ENCODE measurements at regions not wholly inside any gene's neighbourhood (a gene's known extent, or its start where the extent isn't known, plus 50 kb on each side); places are given as distances from the start of the nearest gene placed in this dataset.

DNA sequence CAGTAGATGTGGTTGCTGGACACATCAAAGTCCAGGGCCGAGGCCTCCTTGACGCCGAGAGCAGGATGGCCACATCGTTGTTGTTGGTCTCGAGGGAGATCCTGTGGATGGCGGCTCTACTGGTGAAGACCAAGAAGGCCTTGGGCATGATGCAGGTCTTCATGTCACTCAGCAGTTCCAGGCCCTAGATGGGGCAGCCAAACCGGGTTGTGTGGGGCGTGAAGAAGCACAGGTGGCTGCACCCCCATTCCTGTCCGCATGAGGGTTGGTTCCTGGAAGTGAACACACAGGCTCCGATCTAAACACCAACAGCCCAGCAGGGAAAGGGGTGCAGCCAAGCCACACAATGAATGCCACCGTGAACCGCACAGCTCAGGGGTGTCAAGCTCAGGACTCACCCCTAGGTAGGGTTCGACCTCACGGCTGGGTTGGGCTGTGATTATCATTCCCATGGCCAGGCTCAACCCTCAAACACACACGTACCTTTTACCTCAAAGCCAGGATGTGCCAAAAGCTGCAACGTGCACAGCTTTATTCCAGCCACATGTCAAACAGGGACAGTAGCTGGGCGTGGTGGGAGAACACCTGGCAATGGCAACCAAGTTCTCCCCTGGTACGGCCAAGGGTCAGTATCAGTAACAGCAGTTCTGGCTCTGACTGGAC is 132.3 kb downstream of the CRYBB2 start:
- DNase-seq = no peak

DNA sequence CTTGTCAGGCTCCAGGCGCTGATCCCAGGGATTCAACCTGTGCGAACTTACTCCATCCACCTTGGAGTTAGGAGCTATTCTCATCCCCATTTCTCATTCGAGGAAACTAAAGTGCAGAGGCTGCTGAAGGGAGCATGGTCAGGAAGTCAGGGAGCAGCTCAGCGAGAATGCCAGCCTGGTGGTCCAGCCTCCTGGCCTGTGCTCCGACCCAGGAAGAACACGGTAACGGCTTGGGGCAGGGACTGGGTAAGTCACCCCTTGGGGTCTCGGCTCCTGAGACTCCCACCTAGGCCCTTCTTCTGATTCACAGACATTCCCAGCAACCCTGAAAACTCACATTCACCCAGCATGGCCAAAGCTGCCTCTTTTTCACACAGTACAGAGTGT is 132.8 kb downstream of the CRYBB2 start:
- no peak for DNase-seq

DNA sequence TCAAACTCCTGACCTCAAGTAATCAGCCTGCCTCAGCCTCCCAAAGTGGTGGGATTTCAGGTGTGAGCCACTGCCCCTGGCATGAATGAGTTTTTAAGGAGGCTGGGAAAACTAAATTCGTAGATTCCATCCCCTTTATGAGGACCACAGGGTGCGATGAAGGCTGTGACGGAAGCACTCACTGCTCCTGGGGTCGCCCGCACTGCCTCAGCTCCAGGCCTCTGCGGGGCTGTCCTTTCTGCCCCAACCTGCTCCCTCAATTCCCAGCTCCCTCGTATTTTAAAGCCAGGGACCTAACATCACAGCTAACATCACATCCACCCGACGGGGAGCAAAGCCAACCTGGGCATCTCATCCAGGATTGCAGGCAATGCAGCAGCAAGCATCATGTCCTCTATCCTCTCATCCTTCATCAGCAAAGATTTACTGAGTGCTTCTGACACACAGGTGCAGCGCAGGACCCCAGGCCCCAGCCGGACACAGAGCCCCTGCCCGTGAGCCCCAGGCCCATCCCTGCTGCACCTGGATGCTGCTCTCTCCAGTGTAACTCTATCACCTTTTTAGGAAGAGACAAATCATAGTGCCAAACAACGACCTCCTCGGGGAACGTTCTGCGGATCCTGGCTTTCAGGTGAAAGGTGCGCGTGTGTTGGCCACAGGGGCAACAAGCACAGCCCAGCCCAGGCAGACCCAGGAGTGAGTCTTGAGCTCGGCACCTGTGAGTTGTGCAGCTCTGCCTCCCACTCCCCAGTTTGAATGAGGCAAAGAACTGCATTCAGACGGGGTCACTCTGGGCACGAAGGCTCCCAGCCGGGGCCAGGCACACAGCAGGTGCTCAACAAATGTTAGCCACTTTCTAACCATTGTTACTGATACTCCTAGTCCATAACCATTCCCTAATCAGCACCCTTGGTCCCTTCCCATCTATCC is 134.3 kb downstream of the CRYBB2 start:
- DNase-seq = no peak

DNA sequence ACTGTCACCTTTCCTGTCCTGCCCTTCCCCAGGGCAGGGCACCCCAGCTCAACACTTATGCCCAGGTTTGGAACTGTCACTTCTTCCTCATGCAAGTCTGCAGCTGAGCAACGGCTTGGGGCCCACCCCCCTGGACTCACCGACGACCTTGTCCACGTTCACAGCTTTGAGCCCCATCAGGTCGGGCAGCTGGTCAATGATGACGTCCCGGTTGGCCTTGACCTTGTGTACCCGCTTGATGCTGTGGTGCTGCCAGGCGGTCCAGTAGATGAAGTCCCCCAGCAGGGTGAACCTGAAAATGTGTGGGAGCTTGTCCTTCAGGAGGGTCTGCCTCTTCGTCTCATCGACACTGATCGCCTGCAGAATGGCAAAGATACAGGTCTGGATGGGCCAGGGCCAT is 135.0 kb downstream of the CRYBB2 start:
- DNase-seq = no peak

DNA sequence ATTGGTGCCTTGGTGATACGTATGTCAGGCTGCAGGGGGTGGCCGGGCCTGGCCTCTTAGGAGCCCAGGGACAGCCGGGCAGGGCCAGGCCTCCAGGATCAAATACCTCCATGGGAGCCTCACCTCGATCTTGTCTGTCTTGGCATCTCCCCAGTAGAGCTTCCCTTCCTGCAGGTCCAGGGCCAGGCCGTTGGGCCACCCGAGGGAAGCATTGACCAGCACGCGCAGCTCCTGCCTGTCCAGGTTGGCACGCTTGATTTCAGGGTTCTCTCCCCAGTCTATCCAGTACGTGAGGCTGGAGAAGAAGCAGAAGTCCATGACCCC is 137.7 kb downstream of the CRYBB2 start:
- DNase-seq = no peak

DNA sequence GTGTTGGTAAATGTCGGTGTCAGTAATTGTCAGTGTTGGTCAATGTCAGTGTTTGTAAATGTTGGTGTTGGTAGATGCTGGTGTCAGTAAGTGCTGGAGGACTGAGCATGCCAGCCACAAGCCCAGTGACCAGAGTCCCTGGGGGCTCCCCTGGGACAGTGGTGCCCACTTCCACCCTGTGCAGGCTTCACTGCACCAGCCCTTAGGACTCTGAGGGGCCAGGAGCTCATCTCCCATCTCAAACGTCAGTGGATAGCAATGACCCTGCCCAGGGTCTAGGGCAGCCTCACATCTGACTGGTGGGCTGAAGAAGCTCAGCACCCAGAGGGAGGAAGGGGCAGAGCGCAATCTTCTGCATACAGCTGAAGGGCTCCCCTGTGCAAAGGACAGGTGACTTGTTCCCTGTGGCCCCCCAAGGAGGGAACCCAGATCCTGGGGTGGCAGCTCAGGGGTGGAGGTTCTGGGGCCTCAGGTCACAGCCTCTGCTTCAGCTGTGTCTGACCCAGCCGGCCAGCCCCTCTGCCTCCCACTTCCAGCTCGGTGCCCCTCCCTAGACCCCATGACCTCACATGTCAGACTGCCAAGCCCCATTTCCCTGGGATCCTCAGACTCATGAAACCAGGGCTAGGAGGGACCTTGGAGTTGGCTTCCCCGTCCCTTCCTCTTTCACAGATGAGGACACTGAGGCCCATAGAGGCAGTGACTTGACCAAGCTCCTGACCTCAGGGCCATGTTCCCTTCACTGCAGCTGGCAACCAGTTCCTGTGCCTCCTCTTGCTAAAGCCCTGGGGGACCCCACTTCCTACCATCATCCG is 138.4 kb downstream of the CRYBB2 start:
- no peak for DNase-seq

DNA sequence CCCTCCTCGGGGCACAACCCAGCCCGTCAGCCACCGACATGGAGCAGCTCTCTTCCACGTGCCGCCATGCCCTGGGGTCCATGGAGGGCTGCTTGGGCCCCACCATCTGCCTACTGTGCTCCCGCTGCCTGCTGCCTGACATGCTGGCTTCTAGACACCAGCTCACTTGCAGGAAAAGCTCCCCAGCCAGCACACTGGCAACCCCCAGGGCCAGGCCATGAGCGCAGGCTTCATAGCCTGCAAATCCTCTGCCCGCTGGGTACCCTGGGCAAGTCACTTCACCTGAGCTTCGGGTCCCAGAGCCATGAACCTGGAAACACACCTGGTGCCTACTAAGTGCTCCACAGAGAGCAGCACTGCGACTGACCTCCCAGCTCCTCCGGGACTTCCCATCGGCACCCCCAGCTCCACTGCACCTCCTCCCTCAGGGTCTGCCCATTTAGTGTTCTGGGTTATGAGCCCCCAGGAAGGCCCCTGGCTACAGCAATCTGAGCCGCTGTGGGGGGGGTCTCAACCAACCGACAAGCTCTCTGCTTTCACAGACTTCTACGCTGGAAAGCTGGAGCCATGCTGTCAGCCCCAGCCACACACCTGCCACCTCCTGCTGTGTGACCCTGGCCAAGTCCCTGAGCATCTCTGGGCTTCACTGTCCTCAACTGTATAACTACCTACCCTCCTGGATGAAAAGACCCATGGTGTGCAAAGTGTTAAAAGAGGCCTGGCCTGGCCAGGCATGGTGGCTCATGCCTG is 139.2 kb downstream of the CRYBB2 start:
- no peak for DNase-seq

DNA sequence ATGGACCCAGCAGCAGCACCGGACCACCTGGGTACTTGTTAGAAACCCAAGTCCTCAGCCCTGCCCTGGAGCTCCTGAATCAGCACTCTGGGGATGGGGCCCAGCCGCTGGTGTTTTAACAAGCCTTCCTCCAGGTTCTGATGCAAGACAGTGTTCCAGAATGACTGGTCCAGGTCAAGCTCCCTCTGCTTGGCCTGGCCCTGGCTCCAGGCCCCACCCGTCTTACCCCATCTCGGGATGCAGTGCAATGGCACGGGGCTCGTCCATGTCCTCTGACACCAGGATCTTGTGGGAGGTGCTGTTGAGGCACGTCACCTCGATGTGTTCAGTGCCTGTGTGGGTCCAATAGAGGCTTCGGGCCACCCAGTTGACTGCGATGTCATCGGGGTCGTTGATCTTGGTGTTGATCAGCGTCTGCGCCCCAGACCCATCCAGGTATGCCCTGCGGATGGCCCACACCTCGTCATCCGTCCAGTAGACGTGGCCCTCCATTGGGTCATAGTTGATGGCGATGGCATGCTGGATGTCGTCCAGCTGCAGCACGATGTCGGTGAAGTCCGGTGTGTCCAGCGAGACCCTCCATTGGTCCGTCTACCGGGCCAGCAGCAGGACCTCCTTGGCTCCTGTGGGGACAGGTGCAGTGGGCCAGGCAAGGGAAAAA is 140.3 kb downstream of the CRYBB2 start:
- no peak for DNase-seq

DNA sequence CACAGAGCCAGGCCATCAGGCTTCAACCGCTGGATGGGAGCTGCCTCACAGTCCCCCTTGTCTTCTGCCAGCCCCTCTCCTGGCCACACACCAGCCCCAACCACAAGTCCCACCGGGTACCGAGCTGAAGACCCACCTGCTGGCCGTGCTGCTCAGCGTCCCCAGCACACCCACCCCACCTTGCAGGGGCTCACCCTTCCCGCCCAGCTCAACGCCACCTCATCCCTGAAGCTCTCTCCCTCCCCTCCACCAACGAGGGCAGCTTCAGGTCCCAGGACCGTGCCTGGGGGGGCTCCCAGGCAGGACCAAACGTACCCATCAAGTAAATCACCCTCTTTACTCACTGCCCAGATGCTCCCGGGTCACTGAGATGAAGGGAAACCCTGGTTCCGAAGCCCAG is 141.0 kb downstream of the CRYBB2 start:
- no peak for DNase-seq

DNA sequence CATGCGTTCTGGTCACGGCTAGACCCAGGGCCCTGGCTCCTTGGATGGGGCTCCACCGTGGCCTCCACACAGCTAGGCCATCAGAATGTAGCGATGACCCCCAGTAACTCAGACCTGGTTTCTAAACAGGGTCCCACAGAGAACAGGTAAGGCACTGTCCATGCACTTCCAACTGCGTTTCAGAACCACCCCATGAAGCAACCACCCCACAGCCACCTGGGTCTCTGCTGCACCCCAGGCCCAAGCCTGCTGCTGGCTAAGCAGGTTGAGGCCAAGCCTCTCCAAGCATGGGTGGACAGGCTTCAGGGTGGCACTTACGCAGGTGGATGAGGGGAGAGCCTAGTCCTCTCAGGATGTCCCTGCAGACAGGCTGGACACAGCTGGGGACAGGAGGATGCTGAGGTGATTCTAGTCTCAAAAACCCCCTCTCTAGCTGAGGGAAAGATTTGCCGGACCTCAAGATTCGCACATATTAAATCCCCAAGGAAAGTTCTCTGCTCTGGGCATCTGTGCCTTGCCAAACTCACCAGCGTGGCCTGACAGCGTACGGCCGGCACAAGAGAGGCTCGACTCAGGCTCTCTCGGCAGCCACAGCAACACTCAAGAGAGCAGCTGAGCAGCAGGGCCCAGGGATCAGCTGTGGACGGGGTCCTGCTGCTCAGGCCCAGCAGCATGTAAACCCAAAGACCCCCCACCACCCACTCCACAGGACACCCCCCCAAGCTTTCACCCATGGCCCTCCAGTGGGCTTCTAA is 141.6 kb downstream of the CRYBB2 start:
- DNase-seq = no peak

DNA sequence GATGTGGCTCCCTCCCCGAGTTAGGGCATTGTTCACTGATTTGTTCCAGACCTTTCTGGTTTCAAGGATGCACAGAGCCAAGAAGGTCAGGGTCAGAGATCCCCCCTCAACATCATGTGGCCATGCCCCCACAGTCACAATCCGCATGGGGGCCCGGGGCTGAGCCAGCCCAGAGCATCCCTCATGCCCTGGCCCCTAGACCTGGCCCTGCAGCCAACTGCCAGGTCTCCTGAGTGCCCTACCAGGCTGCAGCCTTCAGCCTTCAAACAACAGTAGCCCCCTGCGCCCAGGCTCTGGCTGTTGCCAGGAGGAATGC is 142.4 kb downstream of the CRYBB2 start:
- no peak for DNase-seq

DNA sequence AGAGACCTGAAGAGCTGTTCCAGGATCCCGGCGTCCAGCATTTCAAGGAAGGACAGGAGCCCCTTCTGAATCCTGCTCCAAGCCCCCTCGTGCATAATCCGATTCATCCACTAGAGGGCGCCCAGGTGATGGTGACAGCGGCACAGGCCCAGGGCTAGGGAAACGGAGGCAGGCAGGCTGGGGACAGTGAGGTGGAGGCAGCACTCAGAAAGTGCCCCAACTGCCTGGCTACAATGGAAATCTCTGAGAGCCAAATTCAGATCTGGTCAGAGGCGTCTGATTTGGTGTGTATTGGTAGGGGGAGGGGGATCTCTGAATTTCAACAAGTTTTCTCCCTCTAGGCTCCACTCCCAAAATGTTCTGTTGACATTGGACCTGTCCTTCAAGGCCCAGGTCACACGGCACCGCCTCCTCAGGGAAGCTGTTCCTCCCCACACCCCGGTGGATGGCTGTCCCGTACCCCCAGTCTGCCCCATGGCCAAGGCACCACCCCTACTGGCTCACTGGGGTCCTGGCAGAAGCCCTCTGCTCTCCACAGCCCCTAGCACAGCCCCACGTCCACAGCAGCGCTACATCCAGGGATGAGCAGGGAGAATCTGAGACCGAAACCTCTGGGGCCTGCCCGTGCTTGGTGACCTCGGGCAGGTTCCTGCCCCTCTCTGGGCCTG is 142.9 kb downstream of the CRYBB2 start:
- DNase-seq = no peak

DNA sequence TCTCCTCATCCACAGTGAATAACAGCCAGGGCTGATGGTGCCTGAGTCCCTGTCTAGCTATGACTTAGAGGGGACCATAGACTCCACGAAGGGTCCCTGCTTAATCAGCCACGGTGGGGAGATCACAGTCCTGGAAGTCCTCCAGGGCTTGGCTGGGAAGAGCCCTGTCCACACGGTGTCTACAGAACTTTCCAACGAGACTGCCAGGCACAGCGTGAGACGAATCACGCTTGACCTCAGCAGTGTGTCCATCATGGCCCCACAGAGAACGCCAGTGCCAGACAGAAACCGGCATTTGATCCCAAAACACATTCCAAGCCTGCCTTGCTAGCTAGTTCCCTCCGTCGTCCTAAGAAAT is 143.4 kb downstream of the CRYBB2 start:
- DNase-seq = no peak

DNA sequence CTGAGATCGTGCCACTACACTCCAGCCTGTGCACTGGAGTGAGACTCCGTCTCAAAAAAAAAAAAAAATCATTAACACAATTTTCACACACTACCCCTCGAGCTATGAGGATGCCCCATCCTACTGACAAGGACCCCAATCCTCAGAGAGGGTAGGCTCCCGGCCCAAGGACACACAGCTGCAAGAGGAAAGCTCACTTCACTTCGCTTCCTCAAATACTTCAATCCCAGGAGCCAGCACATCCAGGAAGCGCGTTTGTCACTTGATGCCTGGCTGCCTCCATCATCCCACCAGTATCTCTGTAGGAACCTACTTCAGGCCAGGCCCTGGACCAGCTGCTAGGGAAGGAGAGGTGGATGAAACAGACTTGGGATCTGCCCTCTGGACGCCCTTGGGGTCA is 144.0 kb downstream of the CRYBB2 start:
- DNase-seq = no peak

DNA sequence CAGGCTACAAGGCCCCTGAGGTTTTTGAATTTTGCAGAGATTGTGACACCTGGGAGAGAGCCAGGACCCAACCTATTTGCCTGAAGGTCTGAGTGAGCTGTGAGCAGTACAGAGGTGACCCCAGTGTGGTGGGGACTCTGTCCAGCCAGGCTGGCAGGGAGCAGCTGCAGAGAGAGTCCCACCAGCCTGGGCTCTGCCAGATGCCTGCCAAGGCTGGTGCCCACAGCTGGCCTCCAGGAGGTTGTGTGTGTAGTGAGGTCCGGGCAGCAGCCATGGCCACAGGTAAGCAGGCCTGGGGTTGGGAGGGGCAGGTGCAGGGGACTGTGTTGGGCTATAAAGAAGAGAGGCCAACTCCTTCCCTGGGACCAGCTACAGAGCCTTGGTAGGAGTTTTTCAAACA is 144.8 kb downstream of the CRYBB2 start:
- DNase-seq = no peak

DNA sequence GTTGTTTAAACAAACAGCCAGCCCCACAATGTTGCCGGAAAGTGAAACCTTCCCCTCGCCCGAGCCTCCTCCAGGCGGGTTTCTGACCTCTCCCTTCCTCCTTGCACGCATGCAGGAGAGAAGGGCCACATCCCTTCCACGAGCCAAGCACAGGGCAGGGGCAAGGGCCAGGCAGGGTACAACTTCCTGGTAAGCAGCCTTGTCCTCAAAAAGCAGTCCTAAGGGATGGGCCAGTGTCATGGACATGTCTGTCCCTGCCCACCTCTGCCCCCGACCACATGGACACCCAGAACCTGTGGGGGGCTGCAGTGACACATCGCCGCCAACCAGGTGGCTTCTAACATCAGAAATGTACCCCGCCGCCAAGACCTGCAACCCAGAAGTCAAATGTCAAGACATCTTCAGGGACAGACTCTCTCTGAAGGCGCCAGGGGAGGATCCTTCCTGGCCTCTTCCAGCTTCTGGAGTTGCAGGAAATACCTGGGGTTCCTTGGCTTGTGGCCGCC is 145.3 kb downstream of the CRYBB2 start:
- no peak for DNase-seq

DNA sequence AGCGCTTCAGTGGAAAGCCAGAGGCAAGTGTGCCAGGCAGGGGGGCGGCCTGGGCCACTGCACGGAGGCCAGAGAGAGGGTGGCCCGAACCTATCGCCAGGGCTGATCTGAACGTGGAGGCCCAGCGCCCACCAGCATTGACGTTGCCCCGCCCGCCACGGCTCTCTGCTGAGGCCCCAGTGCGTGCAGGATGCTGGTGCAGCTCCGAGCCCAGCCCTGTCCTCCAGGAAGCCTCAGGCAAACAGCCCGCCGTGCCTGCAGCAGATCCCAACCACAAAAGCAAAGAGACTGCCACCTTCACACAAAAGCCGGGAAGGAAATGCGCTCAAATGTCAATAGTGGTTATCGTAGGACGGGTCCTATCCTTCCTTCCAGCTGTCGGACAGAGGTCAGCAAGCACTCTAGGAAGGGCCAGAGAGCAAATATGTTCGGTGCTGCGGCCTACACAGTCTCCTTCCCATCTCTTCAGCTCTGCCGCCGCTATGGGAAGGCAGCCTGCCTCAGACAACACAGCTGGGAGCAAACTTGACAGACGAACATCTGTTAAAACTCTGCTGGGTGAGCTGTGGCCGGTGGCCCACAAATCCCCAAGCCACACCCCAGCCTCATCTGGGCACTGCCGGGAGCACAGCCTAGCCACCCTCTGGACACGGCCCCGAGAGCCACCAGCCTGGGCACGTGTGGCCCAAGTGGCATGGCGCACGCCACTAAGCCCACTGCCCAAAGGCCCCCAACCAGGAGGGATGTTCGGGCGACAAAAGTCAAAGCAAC is 146.2 kb downstream of the CRYBB2 start:
- DNase-seq = no peak

DNA sequence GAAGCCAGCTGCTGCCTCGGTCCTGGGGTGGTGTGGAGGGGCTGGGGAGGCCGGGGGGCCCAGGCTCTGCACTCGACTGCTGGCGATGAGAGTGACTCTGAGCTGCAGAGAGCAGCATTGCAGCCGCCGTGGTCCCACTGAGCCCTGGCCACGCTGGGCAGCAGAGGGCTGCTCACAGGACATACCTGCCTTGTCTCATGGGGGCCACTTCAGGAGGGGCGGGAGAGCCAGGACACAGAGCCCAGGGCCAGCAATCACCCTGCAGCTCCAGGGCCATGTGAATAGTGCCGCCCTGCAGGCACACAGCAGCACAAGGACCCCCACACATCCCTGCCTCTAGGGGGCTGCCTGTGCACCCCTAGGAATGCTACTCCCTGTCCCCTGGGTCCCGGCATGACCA is 147.0 kb downstream of the CRYBB2 start:
- DNase-seq = no peak

DNA sequence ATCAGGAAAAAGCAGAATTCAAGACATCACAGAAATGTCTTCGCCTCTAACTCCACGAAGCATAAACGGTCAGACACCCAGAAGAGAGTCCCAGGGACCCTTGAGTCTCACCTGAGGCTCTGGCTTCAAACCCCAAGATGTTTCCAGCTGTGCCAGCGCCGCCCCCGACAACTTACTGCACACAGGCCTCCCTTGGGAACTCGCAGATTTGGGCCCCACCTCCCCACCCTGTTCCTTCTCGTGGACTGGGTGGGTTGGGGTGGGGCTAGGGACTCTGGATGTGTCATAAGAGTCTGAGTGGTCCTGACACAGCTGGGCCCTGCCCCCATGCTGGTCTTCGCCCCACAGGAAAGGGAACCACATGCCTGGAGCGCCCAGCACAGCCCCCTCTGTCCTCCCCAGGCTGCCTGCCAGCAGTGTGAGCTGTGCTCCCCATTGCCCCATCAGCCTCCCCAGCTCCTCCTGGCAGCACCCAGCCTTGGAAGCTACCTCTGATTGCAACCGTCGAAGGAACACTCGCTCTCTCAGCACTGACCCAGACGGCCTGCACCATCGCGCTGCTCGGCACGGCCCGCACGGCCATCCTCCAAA is 147.5 kb downstream of the CRYBB2 start:
- DNase-seq = no peak

DNA sequence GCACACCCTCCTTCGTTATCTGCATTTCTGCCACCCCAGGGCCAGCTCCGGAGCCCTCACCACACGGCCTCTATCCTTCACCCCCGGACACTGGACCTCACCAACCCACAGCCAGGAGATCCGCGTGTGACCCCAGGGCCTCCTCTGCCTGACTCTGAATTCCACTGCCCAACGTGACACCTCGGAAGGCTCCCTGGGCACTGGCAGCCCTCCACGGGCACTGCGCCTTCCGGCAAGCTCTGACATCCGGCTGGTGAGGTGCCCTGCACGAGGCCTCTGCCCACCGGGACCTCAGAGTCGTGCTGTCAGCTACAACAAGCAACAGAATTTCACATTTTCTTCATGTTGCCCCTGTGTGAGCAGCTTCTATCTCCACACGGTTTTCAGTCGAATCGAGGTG is 148.3 kb downstream of the CRYBB2 start:
- no peak for DNase-seq
